NCI-H2081 (cell line): ENCODE measurements at regions not wholly inside any gene's neighbourhood (a gene's known extent, or its start where the extent isn't known, plus 50 kb on each side); places are given as distances from the start of the nearest gene placed in this dataset.

ENCODE experiments used
- DNase-seq, 2 experiments: peaks; one replicate each; lab custom pipeline; 2025; lab: John Stamatoyannopoulos, UW

DNA sequence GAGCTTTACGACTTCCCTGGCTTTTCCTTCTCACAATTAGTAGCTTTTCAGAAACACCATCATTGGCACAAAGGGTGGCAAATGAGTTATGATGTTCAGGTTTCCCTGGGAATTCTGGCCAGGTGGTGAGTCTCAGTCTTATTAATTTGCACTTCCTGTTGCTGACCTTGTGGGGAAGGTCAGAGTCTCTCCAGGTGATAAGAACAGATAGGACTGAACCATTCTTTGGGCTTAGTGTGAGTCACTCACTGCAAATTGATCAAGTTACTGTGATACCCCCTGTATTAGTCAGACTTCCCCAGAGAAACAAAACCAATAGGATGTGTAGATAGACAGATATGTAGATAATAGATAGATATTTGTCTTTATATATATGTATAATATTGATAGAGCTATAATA is 53.8 kb upstream of the RANBP3L start:
- no peak for DNase-seq

DNA sequence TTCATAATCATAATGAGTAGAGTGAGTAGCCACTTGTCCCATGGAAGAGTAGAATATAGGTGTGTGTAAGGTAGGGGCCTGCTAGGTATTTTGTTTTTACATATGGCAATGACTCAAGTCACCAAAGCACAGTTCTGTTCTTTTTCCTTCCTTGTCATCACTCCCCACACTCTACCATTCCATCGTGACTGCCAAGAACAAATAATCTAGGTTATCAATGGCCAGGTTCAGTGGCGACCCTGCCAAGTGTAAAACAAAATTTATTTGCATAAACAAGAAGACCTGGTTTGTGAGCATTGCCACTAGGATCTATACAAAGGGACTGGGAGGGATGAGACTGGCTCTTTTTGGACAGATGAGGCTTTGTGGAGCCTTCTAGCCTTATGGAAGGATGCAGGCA is 55.2 kb upstream of the RANBP3L start:
- DNase-seq: no peak

DNA sequence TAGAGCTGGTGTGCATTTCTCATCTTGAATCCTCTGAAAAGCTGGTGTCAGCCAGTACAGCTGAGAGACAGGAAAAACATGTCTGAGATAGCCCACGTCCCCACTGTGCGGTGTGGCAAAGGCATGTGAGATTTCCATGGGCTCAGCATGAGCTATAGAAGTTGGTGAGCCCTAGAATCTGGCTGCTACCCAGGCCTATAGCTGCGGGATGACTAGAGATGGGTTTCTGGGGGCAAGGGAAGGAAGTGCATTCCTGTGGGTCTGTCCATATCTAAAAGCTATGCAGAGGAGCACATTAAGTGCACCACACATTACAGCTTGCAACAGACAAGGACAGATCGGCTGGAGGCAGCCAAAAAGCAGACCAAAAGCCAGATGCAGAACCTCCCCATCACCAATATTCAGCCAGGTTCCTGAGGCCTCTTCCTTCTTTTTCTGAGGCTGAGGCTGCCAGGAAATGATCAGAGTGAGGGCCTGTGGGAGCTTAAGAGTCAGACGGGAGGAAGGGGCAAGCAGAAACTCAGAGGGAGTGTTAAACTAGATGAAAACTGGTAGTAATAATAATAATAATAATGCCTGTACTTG is 55.8 kb upstream of the RANBP3L start:
- no peak for DNase-seq

DNA sequence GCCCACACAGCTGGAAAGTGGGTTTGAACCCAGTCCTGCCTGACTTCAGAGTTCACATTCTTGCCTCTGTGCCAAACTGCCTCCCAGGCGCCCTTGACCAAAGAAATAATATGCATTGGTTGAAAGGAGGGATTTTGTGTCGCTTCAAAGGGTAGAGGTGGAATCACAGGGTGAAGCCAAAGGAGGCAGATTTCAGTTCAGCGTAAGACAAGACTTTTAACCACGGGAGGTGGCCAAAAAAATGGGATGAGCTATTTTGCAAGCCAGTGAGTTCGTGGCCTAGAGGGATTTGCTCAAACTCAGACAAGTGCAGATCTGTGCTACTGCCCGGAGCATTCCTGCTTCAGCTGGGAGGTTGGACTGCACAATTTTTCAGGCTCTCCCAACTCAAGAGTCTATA is 57.6 kb upstream of the RANBP3L start:
- DNase-seq: no peak

DNA sequence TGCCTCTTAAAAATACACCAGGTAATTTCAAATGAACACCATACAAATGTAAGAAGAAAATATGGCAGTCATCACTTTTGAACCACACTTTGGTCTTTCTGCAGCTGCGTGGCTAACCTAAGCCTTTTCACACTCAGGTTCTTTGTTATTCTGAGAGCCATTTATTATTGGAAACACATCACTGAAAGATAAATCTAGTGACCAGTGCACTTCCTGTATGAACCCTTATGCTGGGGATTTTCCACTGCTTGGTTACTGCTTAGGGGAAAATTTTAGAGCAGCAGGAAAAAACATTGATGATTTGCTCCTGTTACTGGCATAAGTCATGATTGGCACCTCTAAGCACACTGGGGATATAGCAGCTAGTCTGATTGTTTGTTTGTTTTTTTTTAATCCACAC is 58.6 kb upstream of the RANBP3L start:
- no peak for DNase-seq

DNA sequence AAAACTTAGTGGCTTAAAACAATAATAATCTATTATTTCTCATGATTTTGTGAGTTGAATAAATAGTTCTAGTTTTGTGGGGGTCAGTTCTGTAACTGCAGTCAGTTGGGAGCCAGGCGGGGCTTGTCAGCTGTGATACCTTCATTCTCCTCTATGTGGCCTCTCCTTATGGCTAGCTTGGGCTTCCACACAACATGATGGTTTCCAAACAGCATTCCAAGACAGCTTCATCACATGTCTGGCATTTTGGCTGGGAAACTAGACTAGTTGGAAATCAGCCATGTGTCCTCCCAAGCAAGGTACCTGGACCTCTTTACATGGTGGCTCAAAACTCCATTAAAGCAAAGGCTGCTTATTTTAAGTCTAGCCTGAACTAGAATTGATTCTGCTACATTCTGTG is 61.4 kb upstream of the RANBP3L start:
- no peak for DNase-seq

DNA sequence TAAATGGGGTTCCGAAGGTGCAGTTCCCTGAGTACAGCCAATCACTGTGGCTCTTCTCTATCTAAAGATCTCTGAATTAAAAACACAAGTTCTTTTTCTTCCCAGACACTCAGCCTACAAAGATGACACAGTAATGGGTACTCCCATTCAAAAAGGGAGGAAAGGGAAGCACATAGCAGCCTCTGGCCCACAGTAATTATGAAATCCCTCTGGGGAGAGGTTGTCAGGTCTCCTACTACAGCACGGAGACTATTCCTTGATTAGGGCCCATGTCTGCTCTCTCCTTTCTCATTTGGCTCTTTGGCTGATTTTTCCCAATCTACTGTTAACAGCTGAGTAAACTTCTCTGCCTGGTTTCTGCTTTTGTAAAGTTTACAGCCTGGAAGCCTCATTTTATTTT is 62.0 kb upstream of the RANBP3L start:
- no peak for DNase-seq

DNA sequence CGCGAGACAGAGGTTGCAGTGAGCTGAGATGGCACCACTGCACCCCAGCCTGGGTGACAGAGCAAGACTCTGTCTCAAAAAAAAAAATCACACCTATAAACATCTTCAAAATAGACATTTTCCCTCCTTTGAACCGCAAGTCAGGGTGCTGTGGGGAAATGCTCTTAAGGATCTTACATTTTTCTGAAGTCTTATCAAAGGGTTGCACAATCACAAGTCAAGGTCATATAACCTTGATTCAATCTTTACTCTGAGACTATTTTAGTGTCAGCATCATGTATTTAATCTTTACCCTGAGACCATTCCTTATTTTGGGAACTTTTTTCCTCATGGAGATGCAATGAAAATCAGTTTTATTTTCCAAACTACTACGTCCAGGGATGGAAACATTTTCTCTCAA is 62.8 kb upstream of the RANBP3L start:
- DNase-seq: no peak

DNA sequence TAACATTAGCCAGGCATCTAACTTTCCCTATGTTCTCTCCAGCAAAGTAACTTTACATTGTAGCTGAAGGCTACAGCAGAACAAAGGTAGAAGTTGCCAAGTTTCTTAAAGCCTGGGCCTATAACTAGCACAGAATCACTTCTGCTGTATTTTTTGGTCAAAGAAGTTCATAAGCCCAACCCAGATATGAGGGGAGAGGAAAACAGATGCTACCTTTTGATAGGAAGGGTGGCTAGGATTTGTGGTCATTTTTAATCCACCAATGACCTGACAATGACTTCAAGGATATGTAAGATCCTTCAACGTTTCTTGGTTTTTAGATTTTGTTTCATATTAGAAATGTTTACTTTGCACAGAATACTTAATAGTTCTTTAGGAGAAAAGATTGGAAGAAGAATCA is 64.2 kb upstream of the RANBP3L start:
- no peak for DNase-seq

DNA sequence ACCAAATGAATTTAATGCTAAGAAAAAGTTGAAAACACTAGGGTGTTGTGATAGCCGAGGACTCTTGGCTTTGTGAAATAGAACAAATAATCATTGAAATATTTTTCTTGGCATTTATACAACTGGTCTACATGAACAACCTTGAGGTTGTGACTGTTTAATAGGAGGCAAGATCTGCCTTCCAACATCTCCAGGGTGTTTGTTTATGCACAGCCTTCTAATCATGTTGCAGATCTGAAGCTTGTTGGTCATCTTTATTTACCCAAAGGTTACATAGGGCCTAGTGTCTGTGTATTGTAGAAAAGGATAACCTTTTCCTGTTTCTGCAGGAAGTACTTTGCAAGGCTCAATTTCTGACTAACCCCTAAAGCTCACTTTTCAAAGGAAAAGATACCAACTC is 65.2 kb upstream of the RANBP3L start:
- DNase-seq: no peak

DNA sequence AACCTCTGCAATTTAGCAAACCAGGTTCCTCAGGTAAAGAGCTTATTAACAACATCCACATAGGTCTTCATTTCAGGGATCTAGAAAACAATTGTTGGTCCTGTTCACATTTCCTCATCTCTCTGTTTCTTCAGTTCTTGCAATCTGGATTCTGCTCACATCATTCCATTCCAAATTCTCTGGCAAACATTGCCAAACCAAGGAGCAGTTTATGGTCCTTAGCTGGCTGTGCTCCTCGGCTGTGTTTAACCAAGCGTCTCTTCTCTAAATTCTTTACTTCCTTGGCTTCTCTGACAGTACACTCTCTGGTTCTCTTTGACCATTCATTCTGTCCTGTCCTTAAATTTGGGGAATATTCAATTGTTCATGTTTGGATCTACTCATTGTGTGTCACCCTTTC is 65.8 kb upstream of the RANBP3L start:
- DNase-seq: no peak

DNA sequence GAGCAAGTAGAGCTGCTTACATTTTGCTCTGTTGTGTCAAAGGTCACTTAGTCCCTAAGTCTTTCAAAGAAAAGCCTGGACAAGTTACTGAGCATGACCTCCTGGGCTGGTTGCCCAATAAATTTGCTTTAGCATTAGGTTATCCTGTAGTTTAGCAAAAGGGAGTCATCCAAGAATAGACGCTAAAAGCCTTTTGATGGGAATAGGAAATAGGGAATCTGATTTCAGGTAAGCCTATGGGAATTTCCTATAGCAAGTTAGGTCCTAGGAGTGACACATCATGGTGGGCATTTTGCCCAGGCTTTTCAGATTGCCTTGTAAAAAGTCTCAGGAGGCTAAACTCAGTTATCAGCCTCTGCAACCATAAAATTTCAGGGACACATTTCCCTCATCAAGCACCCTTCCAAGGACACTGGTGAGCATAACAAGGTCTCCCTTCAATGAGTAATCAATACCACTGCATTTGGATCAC is 67.6 kb upstream of the RANBP3L start:
- no peak for DNase-seq

DNA sequence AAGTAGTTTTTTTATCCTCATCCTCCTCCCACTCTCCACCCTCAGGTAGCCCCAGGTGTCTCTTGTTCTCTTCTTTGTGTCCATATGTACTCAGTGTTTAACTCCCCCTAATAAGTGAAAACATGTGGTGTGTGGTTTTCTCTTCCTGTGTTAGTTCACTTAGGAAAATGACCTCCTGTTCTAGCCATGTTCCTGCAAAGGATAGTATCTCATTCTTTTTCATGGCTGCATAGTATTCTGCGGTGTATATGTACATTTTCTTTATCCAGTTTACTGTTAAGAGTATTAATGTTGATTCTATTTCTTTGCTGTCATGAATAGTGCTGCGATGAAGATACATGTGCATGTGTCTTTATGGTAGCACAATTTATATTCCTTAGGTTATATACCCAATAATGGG is 68.4 kb upstream of the RANBP3L start:
- DNase-seq: no peak

DNA sequence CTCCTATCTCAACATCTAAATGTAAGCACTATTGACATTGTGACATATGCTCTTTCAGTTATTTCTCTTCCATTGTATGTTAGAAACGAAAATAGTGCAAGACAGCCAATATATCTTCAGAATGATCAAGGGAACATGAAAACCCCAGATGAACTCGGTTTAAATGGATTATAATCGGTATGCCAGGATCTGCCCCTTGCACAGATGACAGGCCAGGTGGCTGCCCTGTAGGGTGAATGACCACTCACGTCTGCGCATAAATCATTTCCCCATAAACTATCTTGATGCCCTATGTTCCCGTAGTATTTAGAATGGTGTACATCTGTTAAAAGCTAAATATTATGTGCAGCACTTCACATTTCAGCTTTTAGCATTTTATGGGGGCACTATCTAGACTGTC is 69.7 kb upstream of the RANBP3L start:
- no peak for DNase-seq

DNA sequence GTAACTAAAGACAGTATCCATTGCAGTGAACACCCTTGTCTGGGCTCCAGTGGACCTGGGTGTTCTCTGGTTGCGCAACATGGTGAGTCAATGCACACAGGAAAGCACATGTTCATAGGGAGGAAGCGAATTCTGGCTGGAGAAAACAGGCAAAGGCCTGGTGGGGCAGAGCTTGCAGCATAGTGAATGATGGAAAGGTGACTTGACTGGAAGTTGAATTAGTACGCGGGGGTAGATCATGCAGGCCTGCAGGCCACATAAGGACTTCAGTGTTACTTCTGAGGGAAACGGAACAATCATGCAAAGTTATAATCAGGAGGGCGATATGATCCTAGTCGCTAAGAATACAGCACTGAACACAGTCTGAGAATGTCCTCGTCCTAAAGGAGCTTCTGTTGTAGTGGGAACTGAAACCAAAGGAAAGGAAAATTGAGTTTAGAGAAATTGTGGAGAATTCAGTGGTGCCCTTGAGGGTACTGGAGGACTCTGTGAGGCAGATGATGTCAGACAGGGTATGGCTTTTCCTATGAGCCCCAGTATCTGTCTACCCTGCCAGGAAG is 71.9 kb upstream of the RANBP3L start:
- DNase-seq: no peak

DNA sequence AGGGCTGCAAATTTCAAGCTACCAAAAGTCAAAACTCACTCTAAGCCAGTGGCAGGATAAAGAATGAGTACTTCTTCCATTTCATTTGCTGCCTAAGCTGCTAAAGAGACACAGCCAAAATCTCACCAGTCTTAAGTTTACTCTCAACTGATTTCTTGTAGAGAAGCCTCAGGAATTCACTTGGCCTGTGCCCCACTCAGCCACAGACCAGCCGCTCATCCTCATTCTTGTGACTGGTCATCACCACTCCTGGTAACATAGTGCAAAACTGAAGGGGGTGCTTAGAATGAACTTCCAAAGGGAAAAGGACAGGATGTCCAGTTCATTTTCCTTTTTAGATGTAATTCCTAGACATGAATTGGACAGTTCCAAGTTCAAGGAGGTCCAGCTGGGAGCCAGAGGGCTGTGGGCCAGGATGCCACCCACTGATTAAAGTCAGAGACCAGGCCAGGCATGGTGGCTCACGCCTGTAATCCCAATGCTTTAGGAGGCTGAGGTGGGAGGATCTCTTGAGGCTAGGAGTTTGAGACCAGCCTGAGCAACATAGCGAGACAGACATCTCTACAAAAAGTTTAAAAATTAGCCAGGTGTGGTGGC is 72.7 kb upstream of the RANBP3L start:
- DNase-seq: no peak

DNA sequence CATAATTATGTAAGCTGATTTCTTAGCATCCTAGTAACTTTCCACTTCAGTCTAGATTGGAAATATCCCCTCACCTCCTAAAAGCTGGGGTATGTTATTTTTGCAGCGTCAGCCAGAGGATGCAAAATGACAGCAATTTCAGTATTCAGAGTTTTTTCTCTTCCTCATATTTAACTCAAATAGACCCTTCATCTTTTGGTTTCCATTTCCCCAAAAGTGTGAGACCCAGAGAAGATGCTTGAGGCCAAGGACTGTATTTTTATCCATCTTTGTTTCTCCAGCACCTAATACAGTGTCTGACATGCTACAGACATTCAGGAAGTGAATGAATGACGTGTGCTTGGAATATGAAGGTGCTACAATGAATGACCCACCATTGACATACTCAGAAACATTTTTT is 75.5 kb upstream of the RANBP3L start:
- no peak for DNase-seq

DNA sequence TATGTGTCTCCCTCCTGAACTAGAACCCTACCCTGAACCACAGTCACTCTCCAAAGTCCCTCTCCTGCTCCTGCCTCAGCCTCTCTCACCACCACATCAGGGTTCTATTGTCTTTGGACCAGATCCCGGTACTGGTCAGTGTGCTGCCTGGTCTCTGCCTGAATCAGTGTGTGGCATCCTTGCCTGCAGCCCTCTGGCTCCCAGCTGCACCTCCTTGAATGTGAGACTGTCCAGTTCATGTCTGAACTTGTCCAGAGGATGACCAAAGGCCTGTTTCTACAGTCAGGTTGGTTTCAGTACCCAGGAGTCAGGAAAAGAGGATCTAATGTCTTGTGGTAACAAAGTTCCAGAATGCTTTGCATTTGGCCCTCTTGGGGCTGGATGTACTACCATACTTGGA is 76.8 kb upstream of the RANBP3L start:
- DNase-seq: no peak

DNA sequence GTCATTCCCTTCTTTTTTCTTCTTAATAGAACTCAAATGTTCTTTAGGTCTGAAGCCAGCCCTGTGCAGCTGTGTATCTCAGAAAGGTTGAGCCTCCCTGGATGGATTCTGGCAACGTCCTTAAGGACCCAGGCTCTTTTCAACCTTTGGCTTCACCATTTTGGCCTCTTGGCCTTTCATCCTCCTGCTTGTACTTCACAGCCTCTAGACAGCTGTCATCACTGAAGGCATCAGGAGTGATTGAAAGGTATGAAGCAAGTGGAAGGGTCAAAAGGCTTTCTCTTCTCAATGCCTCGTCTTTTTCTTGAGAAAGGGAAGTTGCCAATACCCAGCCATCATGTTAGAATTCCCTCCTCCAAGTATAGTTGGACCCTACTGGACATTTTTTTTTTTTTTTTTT is 81.2 kb upstream of the RANBP3L start:
- no peak for DNase-seq

DNA sequence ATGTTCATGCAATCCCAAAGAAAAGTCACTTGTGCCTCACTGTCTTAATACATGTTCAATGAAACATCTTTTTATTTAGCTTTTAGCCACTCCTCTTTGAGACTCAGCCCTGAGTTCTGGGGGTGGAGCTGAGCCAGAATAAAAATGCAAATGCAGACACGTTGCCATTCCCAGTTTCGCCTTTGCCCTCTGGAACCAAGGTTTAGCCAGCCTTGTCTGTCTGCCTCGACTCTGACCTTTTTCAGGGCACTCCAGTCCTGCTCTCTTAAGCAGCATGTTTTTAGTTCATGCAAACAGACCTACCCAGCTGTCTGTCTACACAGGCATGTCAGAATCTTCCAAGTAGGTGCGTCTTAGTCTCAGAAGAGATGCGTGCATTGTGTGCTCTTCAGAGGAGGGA is 82.2 kb upstream of the RANBP3L start:
- DNase-seq: no peak

DNA sequence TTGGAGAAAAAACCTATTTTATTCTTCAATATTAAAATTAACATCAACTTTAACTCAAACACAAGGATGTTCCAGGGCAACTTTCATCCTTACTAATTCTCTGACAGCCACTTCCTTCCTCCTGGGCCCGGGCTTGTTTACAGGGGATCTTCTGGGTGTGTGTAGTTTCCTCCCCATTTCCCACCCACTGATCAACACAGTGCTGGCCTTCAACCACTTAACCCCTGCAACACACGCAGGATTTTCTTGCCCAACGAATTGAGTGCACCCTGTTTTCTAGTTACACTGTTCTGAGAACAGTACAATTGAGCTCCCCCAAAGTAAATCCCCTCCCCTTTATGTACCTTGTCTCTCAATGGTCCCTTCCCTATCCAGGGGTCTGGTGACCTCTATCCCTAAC is 83.1 kb upstream of the RANBP3L start:
- no peak for DNase-seq

DNA sequence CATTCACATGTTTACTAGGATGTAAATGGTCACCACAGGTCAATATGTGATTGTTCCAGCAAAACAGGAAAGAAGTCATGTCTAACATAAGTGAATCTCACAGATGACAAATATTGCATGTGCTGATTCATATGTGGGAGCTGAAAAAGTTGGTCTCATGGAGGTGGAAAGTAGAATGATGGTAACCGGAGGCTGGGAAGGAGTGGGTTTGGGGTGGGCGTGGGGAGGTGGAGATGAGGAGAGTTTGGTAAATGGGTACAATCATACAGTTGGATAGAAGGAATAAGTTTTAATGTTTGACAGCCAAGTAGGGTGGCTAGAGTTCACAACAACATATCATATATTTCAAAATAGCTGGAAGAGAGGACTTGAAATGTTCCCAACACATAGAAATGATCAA is 83.8 kb upstream of the RANBP3L start:
- no peak for DNase-seq

DNA sequence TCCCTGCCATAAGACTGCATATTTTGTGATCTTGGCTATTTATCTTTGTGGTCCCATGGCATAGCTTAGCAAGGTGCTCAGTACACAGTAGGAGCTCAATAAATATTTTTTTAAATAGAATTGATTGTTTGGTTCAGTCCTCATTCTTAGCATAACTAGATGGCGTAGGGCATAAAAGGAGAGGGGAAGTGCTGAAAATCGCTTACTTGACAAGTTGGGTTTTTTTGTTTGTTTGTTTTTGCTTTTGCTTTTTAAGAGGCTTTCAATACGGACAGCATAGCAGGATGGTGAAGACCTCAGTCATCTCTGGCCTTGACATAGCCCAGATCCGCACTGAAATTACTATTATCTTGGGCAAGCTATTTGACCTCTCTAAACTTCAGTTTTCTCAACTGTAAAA is 86.6 kb upstream of the RANBP3L start:
- no peak for DNase-seq

DNA sequence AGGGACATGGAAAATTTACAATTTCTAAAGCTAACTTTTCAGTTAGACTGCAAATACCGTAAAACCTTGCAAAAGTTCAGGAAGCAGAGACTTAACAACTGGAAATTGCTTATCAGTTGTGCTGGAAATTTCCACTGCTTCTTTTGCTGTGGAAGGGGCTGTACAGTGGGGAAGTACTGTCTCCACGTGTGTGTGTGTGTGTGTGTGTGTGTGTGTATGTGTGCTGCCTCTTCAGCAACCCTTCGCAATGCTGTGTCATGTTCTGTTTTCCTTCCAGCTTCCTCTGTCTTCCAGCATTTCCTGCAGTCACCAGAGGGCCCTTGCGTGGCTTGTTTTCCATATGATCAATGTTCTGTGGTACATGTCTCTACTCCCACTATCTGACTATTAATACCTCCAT is 87.5 kb upstream of the RANBP3L start:
- DNase-seq: no peak
